HG03521 (cell line): ENCODE measurements at regions not wholly inside any gene's neighbourhood (a gene's known extent, or its start where the extent isn't known, plus 50 kb on each side); places are given as distances from the start of the nearest gene placed in this dataset.
"Not testable (repeated sequence)": the region's sequence is repeated elsewhere in the genome, so short reads cannot be mapped to it uniquely, and the experiment has no call there.

Source experiments
- ATAC-seq: cut with Tn5 transposase; IDR thresholded peaks from one replicate; pipeline ENCODE4 v1.9.1; 2021; ENCODE audit warnings: mild to moderate bottlenecking, moderate library complexity; ENCODE audit not compliant: unreplicated experiment

DNA sequence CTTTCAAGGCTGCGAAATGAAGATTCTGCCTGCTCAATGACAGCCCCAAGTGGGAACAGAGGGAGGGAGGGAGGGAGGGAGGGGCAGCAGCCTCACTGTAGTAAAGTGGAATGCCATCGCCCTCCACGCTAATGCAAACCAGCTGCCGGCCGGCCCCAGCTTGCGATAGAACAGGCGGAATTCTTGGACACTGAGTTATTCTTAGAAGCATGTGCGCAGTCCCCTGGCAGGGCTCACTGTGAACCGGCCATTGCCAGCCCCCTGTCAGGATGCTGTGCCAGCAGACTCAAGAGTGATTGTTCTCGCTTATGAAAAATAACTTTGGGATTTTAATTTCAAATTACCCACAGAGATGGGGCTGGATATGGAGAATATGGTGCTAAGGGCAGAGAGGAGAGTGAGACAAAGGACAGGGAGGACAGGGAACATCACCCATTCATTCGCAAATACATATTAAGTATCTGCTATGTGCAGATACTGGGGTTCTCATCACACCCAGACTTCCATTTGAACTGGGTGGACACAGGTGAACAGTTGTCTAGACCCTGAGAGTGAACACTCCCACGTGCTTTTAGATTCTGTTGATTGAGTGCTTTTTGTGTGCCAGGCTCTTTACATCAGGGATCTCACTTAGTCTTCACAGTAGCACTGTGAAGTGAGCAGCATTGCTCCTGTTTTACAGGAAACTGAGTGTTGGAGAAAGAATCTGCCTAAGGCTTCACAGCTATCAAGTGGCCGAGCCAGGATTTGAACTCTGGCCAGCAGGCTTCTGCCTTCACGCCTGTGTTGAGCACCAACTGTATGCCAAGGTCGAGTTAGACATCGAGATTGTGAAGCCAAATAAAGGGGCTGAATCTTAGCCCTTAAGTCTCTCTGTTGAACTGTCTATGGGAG lies 192.9 kb downstream of the C12orf75 start:
- no peak for ATAC-seq

DNA sequence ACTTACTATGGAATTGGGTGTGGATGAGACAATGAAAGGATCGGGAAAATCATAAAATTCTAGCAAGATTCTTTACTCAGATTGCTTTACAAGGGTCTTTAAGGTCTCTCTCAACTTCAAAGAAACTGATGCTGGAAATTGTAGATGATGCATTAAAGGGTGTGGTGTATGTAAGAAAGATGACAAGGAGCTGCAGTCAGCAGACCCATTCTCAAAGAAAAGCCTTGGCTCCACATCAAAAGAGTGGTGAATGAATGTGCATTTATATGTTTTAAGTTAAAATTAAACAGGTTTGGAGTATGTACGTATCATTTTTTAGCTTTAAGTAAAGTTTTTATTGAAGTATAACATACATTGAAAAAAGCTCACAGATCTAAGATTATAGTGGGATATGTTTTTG lies 194.5 kb downstream of the C12orf75 start:
- no peak for ATAC-seq

DNA sequence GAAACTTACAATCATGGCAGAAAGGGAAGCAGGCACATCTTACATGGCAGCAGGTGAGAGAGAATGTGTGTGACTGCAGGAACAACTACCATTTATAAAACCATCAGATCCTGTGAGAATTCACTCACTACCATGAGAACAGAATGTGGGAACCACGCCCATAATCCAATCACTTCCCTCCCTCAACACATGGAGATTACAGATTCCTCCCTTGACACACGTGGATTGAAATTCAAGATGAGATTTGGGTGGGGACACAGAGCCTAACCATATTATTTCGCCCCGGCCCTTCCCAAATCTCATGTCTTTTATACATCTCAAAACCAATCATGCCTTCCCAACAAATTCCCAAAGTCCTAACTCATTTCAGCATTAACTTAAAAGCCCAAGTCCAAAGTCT lies 203.6 kb downstream of the C12orf75 start:
- ATAC-seq = no peak

DNA sequence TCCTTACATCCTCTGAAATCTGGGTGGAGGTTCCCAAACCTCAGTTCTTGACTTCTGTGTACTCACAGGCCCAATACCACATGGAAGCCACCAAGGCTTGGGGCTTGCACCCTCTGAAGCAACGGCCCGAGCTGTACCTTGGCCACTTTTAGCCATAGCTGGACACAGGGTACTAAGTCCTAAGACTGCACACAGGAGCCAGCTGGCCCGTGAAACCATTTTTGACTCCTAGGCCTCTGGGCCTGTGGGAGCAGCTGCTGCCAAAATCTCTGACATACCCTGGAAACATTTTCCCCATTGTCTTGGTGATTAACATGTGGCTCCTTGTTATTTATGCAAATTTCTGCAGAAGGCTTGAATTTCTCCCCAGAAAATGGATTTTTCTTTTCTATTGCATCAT lies 204.5 kb downstream of the C12orf75 start:
- not testable (repeated sequence) for ATAC-seq

DNA sequence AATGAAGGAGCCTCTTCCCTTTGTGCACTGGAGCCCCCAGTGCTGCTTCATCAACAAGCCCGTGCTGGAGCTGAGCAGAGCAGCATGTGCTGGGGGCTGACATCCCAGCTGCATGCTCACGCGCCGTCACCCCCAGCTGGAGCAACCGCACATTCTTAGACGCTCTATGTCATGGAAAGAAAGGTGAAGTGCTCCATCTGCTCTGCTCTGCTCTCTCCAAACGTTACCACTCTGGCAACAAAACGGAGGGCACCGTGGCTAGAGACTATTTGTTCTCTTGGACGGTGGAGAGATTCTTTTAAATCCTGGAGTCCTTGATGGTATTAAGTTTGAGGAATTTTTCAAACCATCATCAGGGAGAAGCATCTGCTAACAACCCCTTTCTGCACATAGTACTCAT lies 208.4 kb downstream of the C12orf75 start:
- ATAC-seq = no peak

DNA sequence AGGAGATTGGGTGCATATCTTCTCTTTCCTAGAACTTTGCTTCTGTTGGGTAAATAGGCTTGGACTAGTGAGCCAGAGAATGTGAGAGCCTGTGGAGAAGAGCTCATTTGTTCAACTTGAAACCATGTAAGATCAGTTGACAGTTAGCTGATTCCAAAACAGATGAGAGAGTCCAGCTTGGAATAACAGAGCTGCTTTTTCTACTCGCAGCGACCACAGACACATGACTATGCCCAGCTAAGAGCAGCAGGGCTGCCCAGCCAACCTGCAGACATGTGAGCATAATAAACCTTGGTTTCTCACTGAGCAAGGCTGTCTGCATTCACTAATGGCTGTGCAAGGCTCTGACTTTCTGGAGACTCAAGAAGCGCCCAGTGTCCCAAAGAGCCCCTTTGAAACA lies 209.2 kb downstream of the C12orf75 start:
- ATAC-seq = no peak

DNA sequence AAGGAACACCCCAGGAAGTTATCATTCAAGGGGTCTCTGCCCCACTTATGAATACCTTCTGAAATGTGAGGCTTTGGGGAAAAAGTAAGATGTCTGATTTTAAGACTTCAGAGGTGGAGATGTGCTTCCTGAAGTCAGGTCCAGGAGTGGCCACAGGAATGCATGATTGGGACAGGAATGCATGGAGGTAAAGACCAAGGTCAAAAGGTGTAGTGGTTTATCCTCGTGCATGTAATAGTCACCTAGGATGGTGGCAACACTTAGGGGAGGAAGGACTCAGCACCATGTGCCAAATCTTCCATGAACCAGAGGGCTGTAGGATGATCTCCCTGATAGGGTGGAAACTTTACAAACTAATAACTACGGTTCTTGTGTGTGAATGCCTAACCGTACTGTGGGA lies 217.3 kb downstream of the C12orf75 start:
- no peak for ATAC-seq

DNA sequence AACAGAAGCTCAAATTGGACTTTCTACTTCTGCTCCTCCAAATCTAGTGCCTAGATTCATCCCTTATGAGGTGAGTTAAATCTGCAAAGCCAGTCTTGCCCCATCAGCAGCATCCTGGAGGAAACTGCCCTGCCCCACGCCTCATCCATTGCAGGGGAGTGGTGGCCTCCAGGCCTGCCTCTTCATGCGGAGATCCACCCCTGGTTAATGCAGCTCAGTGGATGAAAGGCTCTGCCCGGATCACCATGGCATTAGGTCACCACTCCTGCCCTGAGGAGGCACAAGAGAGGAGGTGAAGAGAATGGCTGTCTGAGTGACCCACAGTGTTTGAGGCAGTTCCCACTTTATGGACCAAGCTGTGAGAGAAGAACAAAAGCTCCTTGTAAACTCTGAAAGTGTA lies 218.1 kb downstream of the C12orf75 start:
- no peak for ATAC-seq

DNA sequence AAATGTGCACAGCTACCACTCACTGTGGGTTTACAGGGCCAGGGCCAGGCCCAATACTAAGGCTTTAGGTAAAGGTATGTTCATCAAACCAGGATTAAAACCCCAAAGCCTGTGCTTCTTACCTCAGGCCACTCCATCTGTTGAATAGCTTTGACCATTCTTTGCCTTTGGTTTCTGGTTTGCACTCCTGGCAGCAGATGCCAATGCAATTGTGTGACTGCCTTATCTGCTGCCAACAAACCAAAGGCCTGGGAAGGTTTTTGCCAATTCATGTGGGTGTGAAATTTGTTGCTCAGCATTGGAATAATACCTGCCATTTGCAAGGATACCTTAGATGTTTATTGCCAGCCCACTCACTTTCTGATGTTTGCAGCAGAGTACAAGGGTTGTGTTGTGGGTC lies 221.6 kb downstream of the C12orf75 start:
- no peak for ATAC-seq

DNA sequence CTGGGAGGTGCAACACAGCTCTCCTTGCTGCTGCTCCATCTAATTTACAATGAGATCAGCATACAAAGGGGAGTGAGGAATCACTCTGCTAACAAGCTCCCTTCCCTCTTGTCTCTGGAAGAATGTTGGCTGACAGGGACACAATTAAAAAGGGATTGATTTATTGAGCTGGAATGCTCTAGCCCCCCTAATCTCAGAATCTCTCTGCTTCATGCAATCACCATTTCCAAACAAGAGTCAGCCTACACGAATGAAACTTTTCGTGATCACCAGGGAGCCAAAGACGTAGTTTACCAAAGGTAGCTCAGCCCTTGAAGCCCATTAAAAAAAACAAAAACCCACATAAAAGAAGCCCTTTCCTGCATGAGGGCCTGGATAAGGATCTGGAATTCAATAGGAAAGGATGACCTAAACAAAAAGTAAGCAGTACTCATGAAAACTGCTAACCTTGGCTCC lies 223.8 kb downstream of the C12orf75 start:
- ATAC-seq = no peak

DNA sequence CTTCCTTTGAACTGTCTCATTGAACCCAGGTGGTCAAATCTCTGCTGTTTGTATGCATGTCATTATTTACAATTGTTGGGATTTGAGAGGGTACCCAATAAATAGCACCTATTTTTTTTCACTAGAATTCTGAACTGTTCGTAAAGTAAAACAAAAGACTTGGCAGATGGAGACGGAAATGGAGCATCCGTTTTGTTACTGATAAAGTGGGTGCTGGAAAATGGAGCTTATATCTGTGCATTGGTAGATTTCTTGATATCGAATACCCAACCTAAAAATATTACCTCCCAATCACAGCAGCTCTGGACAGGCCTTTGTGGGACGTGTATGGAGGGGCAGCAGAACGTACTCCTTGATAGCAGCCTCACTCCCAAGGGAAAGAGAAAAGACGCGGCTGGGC lies 224.4 kb downstream of the C12orf75 start:
- no peak for ATAC-seq

DNA sequence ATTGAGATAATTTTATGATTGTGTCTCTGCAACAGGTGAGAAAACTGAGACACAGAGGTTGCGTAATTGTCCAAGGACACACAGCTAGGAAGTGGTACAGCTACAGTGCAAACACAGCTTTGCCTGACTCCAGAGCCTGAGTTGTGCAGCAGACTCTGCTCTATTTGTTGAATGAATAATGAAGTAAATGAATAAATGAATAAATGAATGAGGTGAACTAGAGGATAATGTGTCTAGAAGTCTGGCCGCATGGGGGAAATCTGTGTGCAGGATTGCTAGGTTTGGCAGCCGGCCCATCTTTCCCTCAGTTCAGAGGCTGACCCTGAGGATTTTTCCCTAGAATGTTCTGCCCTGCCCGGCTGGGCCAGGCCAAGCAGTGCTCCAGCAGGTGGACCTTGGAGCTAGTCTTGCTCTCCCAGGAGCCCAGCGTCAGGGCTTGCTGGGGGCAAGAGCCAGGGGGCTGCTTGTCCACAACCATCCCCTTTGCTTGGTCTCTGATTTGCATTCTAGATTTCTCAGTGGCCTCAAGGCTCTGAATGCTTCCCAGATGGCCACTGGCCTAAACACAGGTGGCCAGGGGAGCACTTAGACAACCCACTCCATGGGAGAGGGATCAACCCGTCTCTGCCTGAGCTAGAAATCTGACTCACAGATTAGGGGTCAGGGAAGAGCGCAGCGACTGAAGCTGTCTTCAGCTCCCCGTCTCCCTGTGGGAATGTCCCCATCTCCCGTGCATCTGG lies 225.2 kb downstream of the C12orf75 start:
- no peak for ATAC-seq

DNA sequence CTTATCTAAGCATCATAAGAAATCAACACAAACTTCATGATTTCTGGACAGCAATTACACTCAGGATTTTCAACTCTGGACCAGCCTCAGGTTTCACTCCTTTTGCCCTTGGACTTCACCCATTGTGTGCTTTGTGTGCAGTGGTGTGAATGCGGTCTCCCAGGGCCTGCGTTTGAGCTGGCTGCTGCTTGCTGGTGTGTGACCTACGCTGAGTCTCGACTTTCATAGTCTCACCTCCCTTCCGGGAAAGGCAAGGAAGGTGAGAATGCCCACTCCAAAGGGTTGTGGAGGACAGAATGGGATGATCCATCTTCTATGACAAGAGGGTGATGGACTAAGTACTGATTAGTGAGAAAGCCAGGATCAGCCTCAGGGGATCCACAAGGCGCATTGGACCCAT lies 228.8 kb downstream of the C12orf75 start:
- ATAC-seq = no peak

DNA sequence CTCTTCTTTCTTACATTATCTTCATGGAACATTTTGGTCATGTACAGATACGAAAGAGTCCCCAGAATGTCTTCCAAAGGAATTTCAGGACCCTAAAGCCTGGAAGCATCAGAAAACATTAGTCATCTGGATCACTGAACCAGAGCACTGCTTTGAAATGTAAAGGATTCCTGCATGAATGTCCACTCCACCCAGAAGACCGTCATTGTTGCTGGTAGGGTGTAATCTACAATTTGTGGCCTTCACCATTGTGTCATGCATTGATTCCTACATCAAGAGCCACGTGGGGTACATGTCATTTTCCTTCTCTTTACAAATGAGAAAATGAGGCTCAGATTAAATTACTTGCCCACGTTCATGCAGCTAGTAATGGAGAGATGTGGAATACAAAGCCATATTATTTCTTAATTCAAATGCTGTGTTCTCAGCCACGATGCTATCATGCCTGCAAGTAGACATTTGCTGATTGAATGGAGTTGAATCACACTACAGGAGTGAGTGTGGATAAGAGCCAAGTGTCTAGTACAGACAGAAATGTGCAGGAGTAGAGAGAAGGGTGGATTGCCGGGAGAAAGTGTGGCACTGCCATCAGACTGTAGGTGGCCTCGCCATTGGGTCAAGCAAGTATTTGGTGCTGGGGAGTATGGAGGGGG lies 231.2 kb downstream of the C12orf75 start:
- ATAC-seq = no peak

DNA sequence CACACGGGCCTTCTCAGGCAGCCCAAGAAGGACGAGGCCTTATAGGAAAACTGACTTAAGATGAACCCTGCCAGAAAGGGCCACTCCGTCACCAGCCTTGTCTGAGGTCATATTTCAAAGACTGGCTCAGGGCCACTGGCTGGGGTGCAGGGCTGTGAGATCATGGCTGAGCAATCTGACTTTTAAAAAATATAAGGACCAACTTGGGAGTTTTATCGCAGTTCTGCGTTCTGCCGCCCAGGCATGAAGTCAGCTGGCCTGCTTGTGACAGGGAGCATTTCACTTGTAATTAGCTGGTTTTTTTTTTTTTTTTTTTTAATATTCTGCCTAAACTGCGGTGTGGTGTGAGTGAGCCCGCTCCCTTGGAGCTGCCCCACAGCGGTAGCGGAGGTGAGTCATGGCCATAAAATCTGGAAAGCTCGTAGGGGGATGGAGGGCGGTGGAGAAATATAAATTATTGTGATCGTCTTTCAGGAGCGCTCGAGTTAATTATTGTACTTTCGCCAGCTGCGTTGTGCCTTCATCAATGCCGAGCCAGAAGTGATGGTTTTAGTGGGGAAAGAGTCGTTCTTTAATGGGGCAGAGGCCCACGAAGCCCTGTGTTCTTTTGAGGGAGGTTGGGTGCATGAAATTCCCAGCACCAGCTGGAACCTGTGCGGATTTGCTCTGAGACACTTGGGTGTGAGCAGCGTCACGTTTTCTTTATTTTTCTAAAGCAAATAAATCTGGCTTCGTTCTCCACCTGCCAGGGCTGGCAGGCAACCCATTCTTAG lies 231.9 kb downstream of the C12orf75 start:
- ATAC-seq = no peak

DNA sequence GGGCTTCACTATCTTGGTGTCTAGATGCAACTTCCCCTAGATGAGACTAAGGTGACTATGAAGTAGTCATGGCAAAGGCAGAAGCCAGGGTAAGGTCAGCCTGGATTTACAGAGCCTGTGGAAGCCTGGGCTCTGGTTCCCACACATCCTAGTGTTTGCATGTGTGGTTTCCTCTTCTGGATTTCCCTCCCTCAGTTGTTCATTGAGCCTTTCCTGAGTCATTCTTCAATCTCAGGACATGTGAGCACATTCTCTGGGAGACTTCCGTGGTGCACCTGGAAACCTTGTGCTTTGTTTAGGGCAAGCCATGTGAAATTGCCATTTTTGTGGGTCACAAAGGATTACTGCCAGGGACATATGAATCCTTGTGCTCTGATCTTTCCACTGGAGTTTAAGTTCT lies 236.6 kb downstream of the C12orf75 start:
- ATAC-seq = no peak

DNA sequence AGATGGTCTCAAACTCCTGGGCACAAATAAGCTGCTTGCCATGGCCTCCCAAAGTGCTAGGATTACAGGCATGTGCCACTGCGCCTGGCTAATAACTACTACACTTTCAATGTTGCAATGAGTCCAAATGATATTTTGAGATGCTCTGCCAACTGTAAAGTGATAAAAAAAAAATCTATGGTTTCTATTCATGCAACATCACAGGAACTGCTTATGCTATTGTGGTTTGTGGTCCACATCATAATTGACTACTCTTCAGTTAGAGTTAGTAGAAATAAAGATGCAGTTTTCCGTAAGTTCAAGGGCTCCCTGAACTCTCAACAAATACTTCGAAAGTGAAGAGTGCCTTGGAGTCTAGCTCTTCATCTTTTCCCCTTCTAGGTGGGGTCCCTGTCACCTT lies 239.4 kb downstream of the C12orf75 start:
- no peak for ATAC-seq

DNA sequence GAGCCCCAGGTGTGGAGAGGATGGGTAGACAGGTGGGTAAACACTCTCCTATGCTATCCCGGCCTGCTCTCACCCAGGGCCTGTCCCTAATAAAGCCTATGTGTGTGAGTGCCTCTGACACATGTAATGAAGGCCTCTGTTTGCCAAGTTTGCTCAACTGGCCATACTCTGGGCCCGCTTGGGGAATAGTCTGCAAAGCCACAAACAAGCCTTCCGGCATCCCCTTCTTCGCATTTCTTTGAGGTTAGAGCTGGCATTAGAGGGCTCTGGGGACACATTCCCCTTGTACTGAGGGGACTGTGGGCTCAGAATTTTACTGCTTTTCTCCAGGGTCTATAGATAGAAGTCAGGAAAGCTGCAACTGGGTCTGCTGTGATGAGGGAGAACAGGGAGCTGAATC lies 240.5 kb downstream of the C12orf75 start:
- no peak for ATAC-seq

DNA sequence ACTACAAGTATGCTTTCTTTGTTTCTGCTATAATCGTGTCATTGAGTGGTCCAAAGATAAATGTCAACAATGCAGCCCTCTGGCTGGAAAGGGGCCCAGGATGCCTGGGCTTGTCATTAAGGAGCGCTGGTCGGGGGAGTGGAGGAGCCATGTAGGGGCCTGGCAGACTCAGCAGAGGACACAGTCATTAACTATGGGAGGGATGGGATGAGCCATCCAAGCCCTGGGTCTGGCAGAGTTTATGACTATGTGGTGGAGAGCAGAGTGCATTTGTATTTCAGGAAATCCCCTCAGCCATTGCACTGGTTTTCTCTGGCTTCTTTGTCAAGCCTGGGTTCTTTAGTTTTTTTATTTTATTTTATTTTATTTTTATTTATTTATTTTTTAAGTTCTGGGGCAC lies 243.1 kb downstream of the C12orf75 start:
- ATAC-seq = no peak

DNA sequence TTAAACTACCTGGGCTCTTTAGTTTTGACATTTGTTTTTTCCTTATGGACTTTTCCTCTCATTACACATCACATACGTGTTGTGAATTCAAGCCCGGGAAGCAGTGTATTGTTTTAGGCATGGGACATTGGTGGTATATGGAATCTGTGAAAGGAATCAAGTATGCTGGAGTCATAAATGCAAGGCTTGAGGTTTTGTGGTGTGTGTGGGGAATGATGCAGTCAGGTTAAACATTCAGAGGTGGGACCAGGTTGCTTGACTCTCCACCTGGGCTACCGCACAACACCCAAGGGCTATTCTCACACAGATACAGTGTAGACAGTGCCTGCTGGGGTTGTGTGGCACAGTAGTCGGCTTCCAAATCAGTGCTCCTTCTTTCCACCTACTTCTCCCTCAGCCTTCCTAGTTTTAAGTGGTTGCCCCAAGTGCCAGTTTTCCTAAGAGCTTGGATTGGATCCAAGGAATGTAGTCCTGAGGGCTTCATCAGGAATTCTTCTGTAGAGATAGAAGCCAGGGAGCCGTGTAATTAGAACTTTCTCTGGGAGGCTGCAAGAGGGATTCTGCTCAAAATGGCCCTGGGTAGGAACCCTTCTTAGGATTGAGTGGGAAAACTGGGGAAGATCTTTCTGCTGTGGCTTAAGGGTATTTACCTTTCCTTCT lies 243.7 kb downstream of the C12orf75 start:
- ATAC-seq = no peak
